ENCODE measurements at regions not wholly inside any gene's neighbourhood (a gene's known extent, or its start where the extent isn't known, plus 50 kb on each side); places are given as distances from the start of the nearest gene placed in this dataset.

DNA sequence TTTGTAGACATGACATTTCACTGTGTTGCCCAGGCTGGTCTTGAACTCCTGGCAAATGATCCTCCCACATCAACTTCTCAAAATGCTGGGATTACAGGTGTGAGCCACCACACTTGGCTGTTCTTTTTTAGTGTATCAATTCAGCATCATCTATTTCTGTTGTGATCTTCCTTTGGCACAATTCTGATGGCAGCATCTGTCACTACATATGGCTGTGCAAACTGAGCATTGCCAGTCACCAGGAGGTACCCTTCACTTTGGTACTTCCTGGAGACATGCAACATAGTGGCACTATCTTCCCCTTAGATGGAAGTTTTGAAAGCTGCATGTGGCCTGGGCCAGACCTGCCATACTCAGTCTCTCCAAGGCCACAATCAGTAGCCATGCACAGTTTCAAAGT is 467.1 kb upstream of the TMPO start:
- TF ChIP-seq, protein P1, sequence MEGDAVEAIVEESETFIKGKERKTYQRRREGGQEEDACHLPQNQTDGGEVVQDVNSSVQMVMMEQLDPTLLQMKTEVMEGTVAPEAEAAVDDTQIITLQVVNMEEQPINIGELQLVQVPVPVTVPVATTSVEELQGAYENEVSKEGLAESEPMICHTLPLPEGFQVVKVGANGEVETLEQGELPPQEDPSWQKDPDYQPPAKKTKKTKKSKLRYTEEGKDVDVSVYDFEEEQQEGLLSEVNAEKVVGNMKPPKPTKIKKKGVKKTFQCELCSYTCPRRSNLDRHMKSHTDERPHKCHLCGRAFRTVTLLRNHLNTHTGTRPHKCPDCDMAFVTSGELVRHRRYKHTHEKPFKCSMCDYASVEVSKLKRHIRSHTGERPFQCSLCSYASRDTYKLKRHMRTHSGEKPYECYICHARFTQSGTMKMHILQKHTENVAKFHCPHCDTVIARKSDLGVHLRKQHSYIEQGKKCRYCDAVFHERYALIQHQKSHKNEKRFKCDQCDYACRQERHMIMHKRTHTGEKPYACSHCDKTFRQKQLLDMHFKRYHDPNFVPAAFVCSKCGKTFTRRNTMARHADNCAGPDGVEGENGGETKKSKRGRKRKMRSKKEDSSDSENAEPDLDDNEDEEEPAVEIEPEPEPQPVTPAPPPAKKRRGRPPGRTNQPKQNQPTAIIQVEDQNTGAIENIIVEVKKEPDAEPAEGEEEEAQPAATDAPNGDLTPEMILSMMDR (IDR thresholded peaks at IDR 0.05) = no peak
- no peak for TF ChIP-seq EZH2 (IDR thresholded peaks at IDR 0.05)
